GM12874 (cell line): ENCODE measurements at regions not wholly inside any gene's neighbourhood (a gene's known extent, or its start where the extent isn't known, plus 50 kb on each side); places are given as distances from the start of the nearest gene placed in this dataset.

Source experiments
- CTCF ChIP-seq: IDR thresholded peaks from 2 replicates; pipeline ENCODE4 v1.5.1; 2011; ENCODE audit warnings: low read depth, mild to moderate bottlenecking, control low read depth, low read length, moderate library complexity; ENCODE audit not compliant: insufficient read depth

- no peak for TF ChIP-seq CTCF
Measured at GRCh38 chr6:137409266-137409777, 84.9 kb downstream of the OLIG3 start.

- no peak for TF ChIP-seq CTCF
Measured at GRCh38 chr6:137407816-137408215, 86.4 kb downstream of the OLIG3 start.

- TF ChIP-seq CTCF = no peak
Measured at GRCh38 chr6:137405806-137406205, 88.4 kb downstream of the OLIG3 start.

- no peak for TF ChIP-seq CTCF
Measured at GRCh38 chr6:137403855-137404254, 90.3 kb downstream of the OLIG3 start.

GRCh38 chr6:137403443-137403842 is 90.8 kb downstream of the OLIG3 start:
- TF ChIP-seq CTCF = no peak

- no peak for TF ChIP-seq CTCF
Measured at GRCh38 chr6:137402143-137402680, 92.0 kb downstream of the OLIG3 start.

DNA sequence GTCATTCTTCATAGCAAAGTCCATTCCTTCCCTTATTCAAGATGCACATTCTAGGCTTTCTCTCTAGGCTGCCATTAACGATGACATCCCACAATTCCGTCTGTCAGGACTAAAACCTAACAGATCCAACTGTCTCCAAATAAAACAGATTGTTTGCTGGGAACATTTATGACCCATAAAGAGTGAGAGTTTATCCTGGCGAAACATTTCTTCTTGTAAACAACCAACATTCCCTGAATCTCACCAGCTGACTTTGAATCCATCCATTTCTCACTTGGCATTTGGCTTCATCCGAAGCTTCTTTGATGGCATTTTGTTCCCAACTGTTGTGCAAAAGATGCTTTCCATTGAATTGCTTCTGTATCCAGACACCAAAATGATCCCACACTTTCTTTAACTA is 93.1 kb downstream of the OLIG3 start:
- TF ChIP-seq CTCF = no peak
